ENCODE measurements at regions not wholly inside any gene's neighbourhood (a gene's known extent, or its start where the extent isn't known, plus 50 kb on each side); places are given as distances from the start of the nearest gene placed in this dataset.

GRCh38 chr2:175571078-175571653 is 389.7 kb upstream of the ATP5MC3 start:
- no peak overlapping the region for H3K9ac ChIP-seq (replicated peaks; ENCODE audit: extremely low read depth, insufficient read depth, low read length)
- H4K20me1 ChIP-seq (replicated peaks; ENCODE audit: control insufficient read depth, extremely low read depth, insufficient read depth, low read length): no peaks in the 10 kb centered on the region
- H3K9me1 ChIP-seq (replicated peaks; ENCODE audit: control insufficient read depth, extremely low read depth, insufficient read depth, low read length): no peaks in the 10 kb centered on the region
- H3K79me2 ChIP-seq (ENCODE audit: control insufficient read depth, insufficient read depth, low read length): no peaks in the 10 kb centered on the region
- no peak overlapping the region for H3K4me2 ChIP-seq (ENCODE audit: insufficient read depth, low read length)
- intact Hi-C loops (cut with micrococcal nuclease): no loop called here
- ChIA-PET POLR2A (no interaction called here), CTCF (no interaction called here)
- no TSS peak for BruUV-seq (replicated peaks)
- H2AFZ ChIP-seq (ENCODE audit: low read depth, low read length): no peak overlapping the region
- H3K27ac ChIP-seq (ENCODE audit: insufficient read depth, low read depth, low read length): no peak overlapping the region
- TF ChIP-seq POLR2AphosphoS5 (IDR thresholded peaks at IDR 0.05; ENCODE audit: insufficient read depth, low read depth, low read length) (no peak), JUN (IDR thresholded peaks at IDR 0.05; ENCODE audit: borderline replicate concordance, insufficient read depth, insufficient read length, low read depth) (no peak), EZH2 (IDR thresholded peaks at IDR 0.05; ENCODE audit: borderline replicate concordance, low read depth, low read length, severe bottlenecking) (no peak), CTCF (IDR thresholded peaks at IDR 0.05; ENCODE audit: extremely low read depth in 1 of 2, insufficient read depth in 1 of 2, low read depth in 1 of 2, low read length in 2 of 2) (no peak), FOS (IDR thresholded peaks at IDR 0.05; ENCODE audit: borderline replicate concordance, insufficient read depth, low read length) (no peak), MAX (IDR thresholded peaks at IDR 0.05; ENCODE audit: insufficient read depth, insufficient read length) (no peak), MYC (IDR thresholded peaks at IDR 0.05; ENCODE audit: low read depth, low read length) (no peak), POLR2A (IDR thresholded peaks at IDR 0.05; ENCODE audit: low read depth, low read length) (no peak), GATA2 (IDR thresholded peaks at IDR 0.05; ENCODE audit: insufficient read depth, insufficient read length, low read depth, low read length) (no peak)
- H3K4me3 ChIP-seq (replicated peaks in 1 of 3; ENCODE audit: insufficient read depth in 1 of 3, low read depth in 1 of 3, low read length in 3 of 3): no peak overlapping the region
- no peak for DNase-seq (ENCODE audit: low read depth, low spot score)
- no peaks in the 10 kb centered on the region for H3K9me3 ChIP-seq (replicated peaks; ENCODE audit: control insufficient read depth, insufficient read depth, low read length)
- no peak for FAIRE-seq
- H3K36me3 ChIP-seq (ENCODE audit: control insufficient read depth in 2 of 2, extremely low read depth in 1 of 2, insufficient read depth in 2 of 2, low read length in 2 of 2): no peaks in the 10 kb centered on the region
- dilution Hi-C loops (cut with MboI; ENCODE audit: extremely low pct_ligation_motif_present, low sequenced_read_pairs): no loop called here
- no peaks in the 10 kb centered on the region for H3K27me3 ChIP-seq (ENCODE audit: control insufficient read depth in 2 of 2, insufficient read depth in 2 of 2, low read length in 2 of 2)
- H3K4me1 ChIP-seq (ENCODE audit: control insufficient read depth, extremely low read depth, insufficient read depth, low read length): no peaks in the 10 kb centered on the region

Data from endothelial cell of umbilical vein (primary cell).